NAMALWA (cell line): ENCODE measurements at regions not wholly inside any gene's neighbourhood (a gene's known extent, or its start where the extent isn't known, plus 50 kb on each side); places are given as distances from the start of the nearest gene placed in this dataset.
"Not testable (repeated sequence)": the region's sequence is repeated elsewhere in the genome, so short reads cannot be mapped to it uniquely, and the experiment has no call there.

Experiments
- DNase-seq: peaks from one replicate; pipeline ENCODE4 v3.0.0-alpha.2; 2015; ENCODE audit warnings: low spot score

DNA sequence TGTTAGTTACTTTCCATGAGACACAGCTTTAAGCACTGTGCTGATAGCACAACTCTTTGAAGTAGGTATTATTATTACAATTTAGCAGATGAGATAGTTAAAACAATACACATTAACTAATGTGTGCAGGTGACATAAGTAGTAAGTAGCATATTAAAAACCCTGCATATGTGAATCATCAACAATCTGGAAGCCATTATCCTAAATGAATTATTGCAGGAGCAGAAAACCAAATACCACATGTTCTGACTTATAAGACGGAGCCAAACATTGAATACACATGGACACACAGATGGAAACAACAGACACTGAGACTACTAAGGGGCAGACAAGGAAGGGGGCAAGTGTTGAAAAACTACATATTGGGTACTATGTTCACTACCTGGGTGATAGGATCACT lies 300.3 kb upstream of the GULP1 start:
- no peak for DNase-seq

DNA sequence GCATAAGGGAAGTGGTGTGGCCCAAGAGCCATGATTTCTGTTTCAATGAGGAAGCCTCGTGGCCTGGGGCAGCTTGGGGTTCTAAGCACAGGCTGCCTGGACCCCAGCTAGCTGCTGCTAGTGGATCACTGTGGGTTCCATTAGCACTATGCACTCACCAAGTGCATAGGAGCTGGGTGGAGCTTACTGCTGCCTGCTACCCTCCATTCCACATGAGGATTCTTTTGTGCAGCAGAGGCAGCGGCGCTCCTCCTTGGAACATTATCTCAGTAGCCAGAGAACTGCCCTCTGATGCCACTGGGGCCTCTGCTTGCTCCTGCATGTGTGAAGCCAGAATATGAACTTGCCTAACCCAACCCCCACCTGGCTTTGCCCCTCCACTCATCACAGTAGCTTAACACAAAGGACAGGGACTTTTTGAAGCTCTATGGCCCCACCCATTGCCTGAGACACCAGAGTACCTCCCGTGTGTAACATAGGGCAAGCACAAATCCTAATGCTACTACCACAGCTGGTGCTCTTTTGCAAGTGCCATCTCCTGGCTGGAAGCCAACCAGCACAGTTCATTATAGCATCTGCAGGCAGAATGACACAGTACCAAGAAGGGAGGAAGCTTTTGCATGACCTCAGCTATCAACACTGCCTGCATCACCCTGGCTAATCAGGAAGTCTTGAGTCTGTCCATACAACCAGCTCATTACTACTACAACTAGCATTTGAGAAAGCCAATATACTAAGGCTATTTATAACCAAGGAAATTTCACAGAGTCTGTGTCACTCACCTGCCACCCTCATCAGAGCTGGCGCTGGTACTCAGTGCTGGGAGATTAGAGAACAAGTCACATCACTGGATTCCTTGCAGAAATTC lies 297.0 kb upstream of the GULP1 start:
- DNase-seq = peak; percentile 51

DNA sequence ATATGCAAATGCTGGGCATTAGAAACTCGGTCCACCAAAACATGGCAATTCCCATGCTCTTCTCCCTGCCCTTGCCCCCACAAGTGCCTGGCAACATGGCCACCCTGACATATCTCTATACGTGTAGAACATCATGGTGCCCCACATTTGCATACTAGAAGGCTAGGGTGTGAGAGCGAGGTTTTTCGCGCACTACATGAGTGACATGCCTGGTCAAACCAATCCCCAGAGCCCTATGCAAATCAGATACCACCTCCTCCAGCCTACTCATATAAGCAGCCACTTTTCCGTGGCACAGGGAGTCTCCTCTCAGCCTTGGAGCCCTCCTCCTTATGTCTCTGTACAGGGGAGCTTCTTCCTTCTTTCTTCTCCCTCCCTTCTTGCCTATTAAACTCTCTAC lies 296.1 kb upstream of the GULP1 start:
- no peak for DNase-seq

DNA sequence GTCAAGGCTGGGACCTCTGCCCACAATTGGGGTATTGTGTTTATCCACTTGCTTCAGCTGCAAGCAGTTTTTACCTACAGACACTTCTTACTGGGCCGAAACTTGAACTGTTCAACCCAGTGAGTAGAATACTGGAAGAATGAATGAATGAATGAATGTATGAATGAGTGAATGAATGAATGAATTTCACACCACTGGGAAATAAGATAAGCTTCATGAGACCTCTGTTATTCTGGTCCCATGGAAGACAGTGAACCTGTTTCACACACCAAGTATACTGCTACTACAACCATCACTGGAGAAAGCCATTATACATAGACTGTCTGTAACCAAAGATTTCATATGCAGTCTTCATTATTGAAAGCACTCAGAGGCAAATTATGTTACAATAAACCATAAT lies 295.0 kb upstream of the GULP1 start:
- no peak for DNase-seq

DNA sequence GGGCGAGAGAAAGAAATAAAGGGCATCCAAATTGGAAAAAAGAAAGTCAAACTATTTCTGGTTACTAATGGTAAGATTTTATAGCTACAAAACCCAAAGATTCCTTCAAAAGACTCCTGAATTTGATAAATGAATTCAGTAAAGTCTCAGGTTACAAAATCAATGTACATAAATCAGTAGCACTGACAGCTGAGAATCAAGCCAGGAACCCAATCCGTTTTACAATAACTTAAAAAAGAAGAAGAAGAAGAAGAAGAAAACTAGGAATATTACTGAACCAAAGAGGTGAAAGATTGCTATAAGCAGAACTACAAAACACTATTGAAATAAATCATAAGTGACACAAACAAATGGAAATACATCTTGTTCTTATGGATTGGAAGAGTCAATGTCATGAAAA lies 291.5 kb upstream of the GULP1 start:
- no peak for DNase-seq

DNA sequence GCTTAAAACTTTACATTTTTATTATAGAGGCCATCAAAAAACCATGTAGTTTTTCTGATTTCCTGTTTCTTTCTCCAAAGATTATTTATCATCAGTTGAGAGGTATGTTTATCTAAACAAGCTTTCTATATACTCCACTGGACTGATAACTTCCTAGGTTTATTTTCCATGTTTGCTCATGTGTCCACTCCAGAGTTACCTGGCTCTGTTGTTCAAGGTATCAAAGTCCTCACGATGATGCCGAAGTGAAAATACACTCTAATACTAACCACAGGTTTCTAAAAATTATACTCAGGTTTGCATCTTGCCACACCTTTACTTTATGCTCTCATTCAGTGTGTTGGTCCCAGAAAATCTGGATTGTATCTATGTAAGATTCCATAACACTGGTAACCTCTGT lies 287.9 kb upstream of the GULP1 start:
- no peak for DNase-seq

DNA sequence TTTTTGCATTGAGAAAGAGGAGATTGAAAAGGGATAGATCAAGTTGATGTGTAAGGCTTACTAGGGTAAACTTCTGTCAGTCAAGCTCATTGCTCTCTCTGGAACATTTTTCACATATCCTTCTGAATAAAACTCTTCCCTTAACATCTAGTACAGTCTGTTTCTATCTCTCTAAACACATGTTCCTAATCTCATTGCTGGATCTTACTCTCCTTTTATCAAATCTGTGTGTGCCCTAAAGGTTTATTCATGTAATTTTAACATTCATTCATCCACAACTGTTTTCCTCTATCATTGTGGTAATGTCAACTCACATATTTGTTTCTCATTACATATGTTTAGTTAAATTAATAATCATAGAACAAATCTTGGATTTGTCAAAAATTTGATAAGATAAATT lies 277.9 kb upstream of the GULP1 start:
- DNase-seq = no peak

DNA sequence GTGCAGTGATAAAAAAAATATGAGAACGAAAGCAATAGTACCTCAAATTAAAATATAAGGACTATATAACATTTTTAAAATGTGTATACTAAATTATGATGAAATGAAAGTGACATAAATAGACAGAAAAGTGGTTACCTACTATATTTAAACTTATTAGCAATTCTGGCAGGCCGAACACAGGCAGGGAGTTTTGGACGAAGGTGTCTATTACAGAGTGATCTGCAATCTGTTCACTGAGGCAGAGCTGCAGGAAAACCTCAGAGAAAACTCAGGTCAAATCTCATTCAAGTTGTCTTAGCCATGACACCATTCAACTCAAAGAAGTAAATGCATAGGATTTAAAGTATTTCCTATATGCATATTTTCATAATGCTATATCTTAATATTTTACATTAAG lies 274.8 kb upstream of the GULP1 start:
- DNase-seq = no peak

DNA sequence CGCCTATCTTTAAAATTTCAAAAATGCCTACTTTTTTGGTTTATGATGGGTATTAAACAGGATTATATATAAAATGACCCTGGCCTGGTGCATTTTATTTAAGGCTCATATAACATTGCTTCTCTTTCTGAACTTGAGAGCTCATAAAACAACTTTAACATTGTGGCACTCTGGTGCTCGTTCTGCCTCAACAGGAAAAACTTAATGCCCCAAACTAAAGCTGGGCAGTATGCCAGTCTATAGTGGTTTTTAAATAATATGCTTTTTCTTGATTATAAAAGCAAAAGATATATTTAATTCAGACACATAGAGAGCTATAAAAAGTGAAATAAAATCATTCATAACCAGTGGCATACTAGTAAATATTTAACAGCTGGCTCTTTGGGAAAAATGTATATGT lies 269.3 kb upstream of the GULP1 start:
- DNase-seq = no peak

DNA sequence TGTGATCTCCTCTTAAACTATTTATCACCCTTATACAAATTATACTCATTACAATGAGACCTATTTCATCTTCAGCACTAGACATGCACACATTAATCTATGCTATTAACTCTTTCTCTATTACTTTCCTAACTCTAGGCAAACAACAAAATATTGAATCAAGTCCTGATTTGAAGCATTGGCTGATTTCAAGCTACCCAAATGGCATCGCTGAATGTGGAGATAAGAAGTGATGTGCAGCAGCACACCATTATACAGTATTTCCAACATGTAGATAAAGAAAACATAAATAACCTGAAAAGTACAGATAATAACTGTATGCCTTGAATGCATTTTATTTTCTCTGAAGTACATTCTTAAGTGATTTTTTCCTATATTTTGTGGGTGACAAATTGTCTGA lies 268.6 kb upstream of the GULP1 start:
- DNase-seq = no peak

DNA sequence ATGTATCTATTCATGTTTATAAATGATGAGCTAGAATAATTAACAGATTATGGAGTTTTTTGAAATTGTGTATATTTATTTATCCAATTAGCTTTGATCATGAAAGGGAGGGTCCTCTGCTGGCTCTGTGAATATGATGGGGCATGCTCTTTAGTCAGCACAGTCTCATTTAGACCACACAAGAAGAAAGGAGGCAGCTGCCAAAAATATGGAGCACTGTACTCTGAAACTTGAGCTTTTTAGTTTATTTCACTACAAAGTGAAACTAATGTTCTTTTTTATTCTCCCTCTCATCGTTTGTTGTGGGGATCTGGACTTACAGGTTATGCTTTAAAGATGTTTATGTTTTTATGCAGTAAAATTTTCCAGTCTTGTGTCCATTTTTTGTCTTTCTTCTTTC lies 266.9 kb upstream of the GULP1 start:
- no peak for DNase-seq

DNA sequence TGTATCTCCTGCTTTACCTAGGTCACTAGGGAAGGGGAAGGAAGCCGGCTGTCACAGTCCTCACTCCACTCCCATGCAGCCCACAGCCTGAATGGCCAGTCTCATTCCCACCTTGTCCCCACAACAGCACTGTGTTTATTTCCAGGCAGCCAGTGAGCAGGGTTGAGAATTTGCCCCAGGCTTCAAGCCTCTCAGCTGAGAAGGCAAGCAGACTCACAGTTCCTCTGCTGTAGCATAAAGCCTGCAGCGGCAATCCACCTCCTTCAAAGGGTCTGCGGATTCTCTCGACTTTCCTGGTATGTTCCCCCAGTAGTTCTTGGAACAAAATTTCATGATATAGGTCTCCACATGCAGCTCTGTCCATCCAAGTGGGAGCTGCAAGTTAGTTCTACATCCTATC lies 262.9 kb upstream of the GULP1 start:
- no peak for DNase-seq

DNA sequence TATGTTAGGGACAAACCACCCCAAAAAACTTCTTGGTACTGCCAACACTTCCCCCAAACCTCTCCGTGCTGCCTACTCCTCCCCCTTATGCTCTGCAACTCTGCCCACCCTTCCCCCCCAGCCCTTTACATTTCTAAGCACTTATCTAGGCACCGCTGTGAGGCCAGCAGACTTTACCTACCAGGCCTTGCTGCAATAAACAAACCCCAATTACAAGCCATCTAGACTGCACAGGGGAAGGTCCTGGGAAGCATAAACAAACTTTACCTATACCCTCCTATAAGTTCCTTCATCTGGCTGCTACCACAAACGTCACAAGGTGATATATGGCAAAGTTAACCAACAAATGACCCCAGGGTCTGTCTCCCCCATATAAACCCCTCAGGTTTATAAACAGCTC lies 259.4 kb upstream of the GULP1 start:
- no peak for DNase-seq

DNA sequence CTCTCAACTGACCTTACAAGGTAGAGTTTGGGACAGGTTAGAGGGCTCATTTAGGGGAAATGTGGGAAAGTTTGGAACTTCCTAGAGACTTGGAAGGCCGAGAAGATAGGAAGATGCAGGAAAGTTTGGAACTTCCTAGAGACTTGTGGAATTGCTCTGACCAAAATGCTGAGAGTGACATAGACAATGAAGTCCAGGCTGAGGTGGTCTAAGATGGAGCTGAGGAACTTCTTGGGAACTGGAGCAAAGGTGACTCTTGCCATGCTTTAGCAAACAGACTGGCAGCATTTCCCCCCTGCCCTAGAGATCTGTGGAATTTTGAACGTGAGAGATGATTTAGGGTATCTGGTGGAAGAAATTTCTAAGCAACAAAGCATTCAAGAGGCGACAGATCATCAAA lies 258.9 kb upstream of the GULP1 start:
- no peak for DNase-seq

DNA sequence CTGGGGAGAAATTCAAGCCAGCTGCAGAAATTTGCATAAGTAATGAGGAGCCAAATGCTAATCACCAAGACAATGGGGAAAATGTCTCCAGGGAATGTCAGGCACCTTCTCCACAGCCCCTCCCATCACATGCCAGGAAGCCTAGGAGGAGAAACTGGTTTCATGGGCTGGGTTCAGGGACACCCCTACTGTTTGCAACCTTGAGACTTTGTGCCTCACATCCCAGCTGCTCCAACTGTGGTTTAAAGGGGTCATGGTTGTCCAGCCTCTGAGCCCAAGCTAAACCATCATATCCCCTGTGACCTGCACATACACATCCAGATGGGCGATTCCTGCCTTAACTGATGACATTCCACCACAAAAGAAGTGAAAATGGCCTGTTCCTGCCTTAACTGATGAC lies 258.4 kb upstream of the GULP1 start:
- not testable (repeated sequence) for DNase-seq

DNA sequence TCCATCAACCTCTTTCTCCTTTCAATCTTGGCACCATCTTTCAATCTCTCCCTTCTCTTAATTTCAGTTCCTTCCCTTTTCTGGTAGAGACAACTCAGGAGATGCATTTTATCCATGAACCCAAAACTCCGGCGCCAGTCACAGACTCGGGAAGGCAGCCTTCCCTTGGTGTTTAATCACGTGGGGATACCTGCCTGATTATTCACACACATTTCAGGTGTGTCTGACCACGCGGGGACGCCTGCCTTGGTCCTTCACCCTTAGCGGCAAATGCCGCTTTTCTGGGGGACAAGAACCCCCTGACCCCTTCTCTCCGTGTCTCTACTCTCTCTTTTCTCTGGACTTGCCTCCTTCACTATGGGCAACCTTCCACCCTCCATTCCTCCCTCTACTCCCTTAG lies 257.6 kb upstream of the GULP1 start:
- DNase-seq = not testable (repeated sequence)

DNA sequence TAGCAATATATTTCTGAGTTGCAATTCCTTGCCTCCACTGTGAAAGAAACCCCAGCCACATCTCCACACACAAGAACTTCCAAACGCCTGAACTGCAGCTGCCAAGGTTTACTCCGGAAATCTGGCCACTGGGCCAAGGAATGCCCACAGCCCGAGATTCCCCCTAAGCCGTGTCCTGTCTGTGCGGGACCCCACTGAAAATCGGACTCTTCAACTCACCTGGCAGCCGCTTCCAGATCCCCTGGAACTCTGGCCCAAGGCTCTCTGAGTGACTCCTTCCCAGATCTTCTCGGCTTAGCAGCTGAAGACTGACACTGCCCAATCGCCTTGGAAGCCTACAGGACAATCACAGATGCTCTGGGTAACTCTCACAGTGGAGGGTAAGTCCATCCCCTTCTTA lies 256.3 kb upstream of the GULP1 start:
- DNase-seq = not testable (repeated sequence)

DNA sequence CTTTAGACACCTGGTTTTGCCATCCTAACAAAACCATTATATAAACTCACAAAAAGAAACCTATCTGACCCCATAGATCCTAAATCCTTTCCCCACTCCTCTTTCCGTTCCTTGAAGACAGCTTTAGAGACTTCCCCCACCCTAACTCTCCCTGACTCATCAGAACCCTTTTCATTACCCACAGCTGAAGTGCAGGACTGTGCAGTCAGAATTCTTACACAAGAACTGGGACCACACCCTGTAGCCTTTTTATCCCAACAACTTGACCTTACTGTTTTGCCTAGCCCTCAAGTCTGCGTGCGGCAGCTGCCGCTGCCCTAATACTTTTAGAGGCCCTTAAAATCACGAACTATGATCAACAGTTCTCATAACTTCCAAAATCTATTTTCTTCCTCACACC lies 254.9 kb upstream of the GULP1 start:
- not testable (repeated sequence) for DNase-seq

DNA sequence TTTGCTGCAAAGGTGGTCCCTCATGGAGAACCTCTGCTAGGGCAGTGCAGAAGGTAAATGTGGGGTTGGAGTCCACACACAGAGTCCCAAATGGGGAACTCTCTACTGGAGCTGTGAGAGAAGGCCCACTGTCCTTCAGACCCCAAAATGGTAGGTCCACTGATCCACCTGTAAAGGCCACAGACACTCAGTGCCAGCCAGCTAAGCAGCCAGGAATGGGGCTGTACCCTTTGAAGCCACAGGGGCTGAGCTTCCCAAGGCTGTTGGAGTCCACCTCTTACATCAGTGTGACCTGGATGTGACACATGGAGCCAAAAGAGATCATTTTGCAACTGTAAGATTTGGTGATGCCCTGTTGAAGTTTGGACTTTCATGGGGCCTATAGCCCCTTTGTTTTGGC lies 252.4 kb upstream of the GULP1 start:
- no peak for DNase-seq

DNA sequence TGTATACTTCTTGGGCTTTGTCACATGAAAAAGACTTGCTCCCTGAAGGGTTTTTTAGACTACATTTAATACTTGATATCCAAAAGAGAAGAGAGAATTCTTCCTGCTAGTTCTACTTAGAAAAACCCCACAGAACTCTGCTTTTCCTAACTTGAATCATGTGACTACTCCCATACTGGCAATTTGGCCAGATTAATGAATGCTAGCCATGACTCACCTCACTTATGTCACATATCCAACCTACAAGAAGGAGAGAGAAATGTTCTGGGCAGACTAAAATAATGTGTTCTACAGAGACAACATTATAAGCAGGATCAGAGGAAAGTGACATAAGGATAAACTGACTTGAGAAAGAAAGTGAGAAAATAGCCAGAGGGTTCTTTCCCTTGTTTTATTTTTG lies 249.3 kb upstream of the GULP1 start:
- DNase-seq = no peak

DNA sequence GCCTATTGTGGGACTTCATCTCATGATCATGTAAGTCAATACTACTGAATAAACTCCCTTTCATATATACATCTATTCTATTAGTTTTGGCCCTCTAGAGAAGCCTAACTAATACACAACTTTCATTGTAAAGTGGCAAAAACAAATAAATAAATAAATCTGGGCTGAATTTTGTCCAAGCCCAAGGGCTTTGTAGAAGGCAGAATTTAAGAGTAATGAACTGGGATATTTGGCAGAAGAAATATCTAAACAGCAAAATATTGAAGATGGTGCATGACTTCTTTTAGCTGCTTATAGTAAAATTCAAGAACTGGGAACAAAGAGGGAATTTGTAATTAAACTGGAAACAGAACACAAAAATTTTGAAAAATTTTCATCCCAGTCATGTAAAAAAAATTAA lies 246.7 kb upstream of the GULP1 start:
- no peak for DNase-seq

DNA sequence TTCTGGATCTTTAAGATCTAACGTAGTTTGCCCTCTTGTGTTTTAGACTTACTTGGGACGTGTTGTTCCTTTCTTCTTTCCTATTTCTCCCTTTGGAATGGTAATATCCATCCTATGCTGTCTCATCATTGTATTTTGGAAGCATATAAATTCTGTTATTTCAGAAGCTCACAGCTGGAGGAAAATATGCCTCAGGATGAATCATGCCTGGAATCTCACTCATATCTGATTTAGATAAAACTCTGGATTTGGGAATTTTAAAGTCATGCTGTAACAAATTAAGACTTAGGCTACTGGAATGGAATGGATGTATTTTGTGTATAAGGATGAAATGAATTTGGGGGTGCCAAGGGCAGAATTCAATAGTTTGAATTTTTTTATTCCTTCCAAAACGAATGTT lies 245.2 kb upstream of the GULP1 start:
- DNase-seq = no peak

DNA sequence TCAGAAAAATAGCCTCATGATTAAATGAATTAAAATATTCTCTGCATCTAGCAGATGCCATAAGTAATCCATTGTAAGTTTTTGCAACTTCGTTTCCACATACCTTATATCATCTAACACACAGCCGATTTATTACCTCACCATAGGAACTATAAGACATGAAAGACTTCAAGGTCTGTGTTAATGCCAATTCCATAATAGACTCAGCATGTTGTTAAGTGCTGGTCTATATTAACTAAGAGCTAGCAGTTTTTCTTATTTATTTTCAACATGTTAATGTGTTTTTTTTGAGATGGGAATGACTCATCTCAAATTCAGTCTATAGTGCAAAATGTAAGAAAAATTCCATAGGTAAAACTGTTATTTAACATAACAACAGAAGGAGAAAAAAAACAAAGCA lies 243.9 kb upstream of the GULP1 start:
- no peak for DNase-seq

DNA sequence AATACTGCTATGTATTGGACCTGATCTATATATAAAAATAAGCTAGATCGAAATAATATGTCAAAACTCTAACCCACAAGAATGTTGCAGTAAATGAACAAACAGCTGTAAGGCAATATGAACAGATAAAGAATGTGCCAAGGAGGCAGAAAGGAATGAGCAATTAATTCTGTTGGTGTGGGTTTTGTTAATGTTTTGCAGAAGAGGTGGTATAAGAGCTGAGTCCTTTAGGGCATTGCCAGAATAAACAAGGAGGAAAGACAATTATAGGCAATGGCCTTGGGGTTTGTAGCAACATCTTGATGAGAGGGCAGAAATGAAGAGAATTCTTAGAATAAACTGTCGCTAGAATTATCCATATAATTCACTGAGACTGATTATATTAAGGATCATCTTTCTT lies 240.9 kb upstream of the GULP1 start:
- no peak for DNase-seq
